HS-5 (cell line): ENCODE measurements at regions not wholly inside any gene's neighbourhood (a gene's known extent, or its start where the extent isn't known, plus 50 kb on each side); places are given as distances from the start of the nearest gene placed in this dataset.

Experiments used
- DNase-seq: peaks from one replicate; pipeline ENCODE4 v3.0.0-alpha.2; 2012; ENCODE audit warnings: low read depth

- DNase-seq = no peak
These were observed 82.6 kb upstream of the DHX15 start for GRCh38 chr4:24666816-24667477.

GRCh38 chr4:24668956-24669355 lies 84.6 kb upstream of the DHX15 start:
- no peak for DNase-seq

GRCh38 chr4:24669751-24670150 lies 85.4 kb upstream of the DHX15 start:
- no peak for DNase-seq

GRCh38 chr4:24671849-24672248 lies 87.5 kb upstream of the DHX15 start:
- no peak for DNase-seq

GRCh38 chr4:24672880-24673279 lies 88.5 kb upstream of the DHX15 start:
- DNase-seq = no peak

GRCh38 chr4:24674279-24674678 lies 89.9 kb upstream of the DHX15 start:
- DNase-seq = no peak

GRCh38 chr4:24675721-24676389 lies 91.5 kb upstream of the DHX15 start:
- DNase-seq = no peak

GRCh38 chr4:24677909-24678308 lies 93.6 kb upstream of the DHX15 start:
- DNase-seq = no peak

- DNase-seq = no peak
These were observed 96.5 kb upstream of the DHX15 start for GRCh38 chr4:24680746-24681448.

- no peak for DNase-seq
These were observed 98.8 kb upstream of the DHX15 start for GRCh38 chr4:24683116-24683515.

- peak; percentile 15 for DNase-seq
These were observed 102.7 kb upstream of the DHX15 start for GRCh38 chr4:24686866-24687692.

- DNase-seq = no peak
These were observed 104.1 kb upstream of the DHX15 start for GRCh38 chr4:24688453-24688852.

GRCh38 chr4:24689212-24689611 lies 104.9 kb upstream of the DHX15 start:
- no peak for DNase-seq

- DNase-seq = no peak
These were observed 104.9 kb upstream of the SOD3 start for GRCh38 chr4:24690436-24690835.

- no peak for DNase-seq
These were observed 101.7 kb upstream of the SOD3 start for GRCh38 chr4:24693636-24694035.

GRCh38 chr4:24700118-24700517 lies 95.3 kb upstream of the SOD3 start:
- DNase-seq = no peak

- no peak for DNase-seq
These were observed 93.7 kb upstream of the SOD3 start for GRCh38 chr4:24701683-24702082.

GRCh38 chr4:24702281-24702680 lies 93.1 kb upstream of the SOD3 start:
- no peak for DNase-seq

- no peak for DNase-seq
These were observed 92.1 kb upstream of the SOD3 start for GRCh38 chr4:24703298-24703697.

- DNase-seq = no peak
These were observed 91.2 kb upstream of the SOD3 start for GRCh38 chr4:24704149-24704548.

- no peak for DNase-seq
These were observed 90.2 kb upstream of the SOD3 start for GRCh38 chr4:24705016-24705753.

- no peak for DNase-seq
These were observed 81.8 kb upstream of the SOD3 start for GRCh38 chr4:24713604-24714003.
